ENCODE measurements at regions not wholly inside any gene's neighbourhood (a gene's known extent, or its start where the extent isn't known, plus 50 kb on each side); places are given as distances from the start of the nearest gene placed in this dataset.

DNA sequence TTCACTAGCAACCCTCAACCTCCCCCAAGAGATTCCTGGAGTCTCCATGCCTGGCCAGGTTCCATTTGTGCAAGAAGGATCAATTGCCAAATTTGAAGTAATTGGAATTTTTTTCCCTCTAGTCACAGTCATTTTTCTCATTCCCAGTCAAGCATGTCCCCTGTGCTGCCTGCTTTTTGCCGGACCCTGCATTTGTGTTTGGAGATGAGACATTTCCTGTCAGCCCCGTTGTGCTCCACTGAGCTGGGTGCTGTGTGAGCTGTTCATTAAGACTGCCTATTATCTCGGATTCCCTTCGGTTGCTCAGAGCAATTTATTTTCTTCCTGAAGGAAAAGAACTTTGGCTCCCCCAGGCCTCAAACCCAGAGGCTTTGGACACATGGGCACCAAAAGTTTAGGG lies 201.0 kb upstream of the NLRP1 start (continued):
- TF ChIP-seq, protein P1, sequence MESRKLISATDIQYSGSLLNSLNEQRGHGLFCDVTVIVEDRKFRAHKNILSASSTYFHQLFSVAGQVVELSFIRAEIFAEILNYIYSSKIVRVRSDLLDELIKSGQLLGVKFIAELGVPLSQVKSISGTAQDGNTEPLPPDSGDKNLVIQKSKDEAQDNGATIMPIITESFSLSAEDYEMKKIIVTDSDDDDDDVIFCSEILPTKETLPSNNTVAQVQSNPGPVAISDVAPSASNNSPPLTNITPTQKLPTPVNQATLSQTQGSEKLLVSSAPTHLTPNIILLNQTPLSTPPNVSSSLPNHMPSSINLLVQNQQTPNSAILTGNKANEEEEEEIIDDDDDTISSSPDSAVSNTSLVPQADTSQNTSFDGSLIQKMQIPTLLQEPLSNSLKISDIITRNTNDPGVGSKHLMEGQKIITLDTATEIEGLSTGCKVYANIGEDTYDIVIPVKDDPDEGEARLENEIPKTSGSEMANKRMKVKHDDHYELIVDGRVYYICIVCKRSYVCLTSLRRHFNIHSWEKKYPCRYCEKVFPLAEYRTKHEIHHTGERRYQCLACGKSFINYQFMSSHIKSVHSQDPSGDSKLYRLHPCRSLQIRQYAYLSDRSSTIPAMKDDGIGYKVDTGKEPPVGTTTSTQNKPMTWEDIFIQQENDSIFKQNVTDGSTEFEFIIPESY (IDR thresholded peaks at IDR 0.05): no peak
- TF ChIP-seq, protein P2, sequence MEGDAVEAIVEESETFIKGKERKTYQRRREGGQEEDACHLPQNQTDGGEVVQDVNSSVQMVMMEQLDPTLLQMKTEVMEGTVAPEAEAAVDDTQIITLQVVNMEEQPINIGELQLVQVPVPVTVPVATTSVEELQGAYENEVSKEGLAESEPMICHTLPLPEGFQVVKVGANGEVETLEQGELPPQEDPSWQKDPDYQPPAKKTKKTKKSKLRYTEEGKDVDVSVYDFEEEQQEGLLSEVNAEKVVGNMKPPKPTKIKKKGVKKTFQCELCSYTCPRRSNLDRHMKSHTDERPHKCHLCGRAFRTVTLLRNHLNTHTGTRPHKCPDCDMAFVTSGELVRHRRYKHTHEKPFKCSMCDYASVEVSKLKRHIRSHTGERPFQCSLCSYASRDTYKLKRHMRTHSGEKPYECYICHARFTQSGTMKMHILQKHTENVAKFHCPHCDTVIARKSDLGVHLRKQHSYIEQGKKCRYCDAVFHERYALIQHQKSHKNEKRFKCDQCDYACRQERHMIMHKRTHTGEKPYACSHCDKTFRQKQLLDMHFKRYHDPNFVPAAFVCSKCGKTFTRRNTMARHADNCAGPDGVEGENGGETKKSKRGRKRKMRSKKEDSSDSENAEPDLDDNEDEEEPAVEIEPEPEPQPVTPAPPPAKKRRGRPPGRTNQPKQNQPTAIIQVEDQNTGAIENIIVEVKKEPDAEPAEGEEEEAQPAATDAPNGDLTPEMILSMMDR (IDR thresholded peaks at IDR 0.05; ENCODE audit: low read depth, low read length, missing input control): no peak
- no peak for TF ChIP-seq EGR1 (IDR thresholded peaks at IDR 0.05; ENCODE audit: low read depth in 2 of 2)
- no peak for TF ChIP-seq NR2F2 (IDR thresholded peaks at IDR 0.05)
- TF ChIP-seq RXRA (IDR thresholded peaks at IDR 0.05): no peak
- no peak for TF ChIP-seq FOXA1 (IDR thresholded peaks at IDR 0.05)
- no peak for TF ChIP-seq JUND (IDR thresholded peaks at IDR 0.05)

DNA sequence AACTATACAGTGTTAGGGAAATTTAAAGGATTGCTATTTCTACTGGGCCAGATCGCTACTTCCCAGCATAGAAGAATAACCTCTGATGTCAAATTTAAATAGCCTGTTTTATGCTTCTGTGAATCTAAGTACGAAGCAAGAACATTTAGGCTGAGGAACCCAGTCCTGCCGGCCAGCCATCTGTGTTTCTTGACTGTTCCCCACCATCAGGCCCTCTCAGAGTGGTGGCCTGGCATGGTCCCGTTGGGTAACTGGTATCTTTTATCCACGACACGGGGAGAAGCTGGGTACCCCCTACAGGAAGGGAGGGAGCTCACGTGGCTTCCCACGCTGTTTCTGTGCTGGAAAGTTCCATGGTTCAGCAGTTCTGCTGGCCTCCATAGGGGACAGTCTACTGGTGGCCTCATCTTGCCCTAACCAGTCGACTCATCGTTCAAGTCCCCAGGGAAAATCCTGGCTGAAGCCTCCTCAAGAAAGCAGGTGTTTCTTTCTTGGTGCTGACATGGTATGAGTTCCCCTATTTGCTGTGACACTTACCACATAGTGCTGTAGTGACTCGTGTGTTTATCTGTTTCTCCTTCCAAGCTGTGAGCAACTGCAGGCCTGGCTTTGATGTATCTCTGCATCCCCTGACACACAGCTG lies 201.7 kb upstream of the NLRP1 start:
- TF ChIP-seq FOXA1 (IDR thresholded peaks at IDR 0.05) (no peak), GABPA (IDR thresholded peaks at IDR 0.05 in 1 of 2, conservative IDR thresholded peaks at IDR 0.05 in 1 of 2) (no peak), YY1 (IDR thresholded peaks at IDR 0.05) (no peak), JUND (IDR thresholded peaks at IDR 0.05) (no peak), EGR1 (IDR thresholded peaks at IDR 0.05; ENCODE audit: low read depth in 2 of 2) (no peak), NR2F2 (IDR thresholded peaks at IDR 0.05) (no peak), SP1 (IDR thresholded peaks at IDR 0.05) (no peak), TAF1 (conservative IDR thresholded peaks at IDR 0.05) (no peak), RXRA (IDR thresholded peaks at IDR 0.05) (no peak)
- TF ChIP-seq, protein P3, sequence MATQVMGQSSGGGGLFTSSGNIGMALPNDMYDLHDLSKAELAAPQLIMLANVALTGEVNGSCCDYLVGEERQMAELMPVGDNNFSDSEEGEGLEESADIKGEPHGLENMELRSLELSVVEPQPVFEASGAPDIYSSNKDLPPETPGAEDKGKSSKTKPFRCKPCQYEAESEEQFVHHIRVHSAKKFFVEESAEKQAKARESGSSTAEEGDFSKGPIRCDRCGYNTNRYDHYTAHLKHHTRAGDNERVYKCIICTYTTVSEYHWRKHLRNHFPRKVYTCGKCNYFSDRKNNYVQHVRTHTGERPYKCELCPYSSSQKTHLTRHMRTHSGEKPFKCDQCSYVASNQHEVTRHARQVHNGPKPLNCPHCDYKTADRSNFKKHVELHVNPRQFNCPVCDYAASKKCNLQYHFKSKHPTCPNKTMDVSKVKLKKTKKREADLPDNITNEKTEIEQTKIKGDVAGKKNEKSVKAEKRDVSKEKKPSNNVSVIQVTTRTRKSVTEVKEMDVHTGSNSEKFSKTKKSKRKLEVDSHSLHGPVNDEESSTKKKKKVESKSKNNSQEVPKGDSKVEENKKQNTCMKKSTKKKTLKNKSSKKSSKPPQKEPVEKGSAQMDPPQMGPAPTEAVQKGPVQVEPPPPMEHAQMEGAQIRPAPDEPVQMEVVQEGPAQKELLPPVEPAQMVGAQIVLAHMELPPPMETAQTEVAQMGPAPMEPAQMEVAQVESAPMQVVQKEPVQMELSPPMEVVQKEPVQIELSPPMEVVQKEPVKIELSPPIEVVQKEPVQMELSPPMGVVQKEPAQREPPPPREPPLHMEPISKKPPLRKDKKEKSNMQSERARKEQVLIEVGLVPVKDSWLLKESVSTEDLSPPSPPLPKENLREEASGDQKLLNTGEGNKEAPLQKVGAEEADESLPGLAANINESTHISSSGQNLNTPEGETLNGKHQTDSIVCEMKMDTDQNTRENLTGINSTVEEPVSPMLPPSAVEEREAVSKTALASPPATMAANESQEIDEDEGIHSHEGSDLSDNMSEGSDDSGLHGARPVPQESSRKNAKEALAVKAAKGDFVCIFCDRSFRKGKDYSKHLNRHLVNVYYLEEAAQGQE (IDR thresholded peaks at IDR 0.05): no peak
- TF ChIP-seq, protein P2 (IDR thresholded peaks at IDR 0.05; ENCODE audit: low read depth, low read length, missing input control): no peak
- TF ChIP-seq, protein P1 (IDR thresholded peaks at IDR 0.05): no peak
- TF ChIP-seq, protein P4, sequence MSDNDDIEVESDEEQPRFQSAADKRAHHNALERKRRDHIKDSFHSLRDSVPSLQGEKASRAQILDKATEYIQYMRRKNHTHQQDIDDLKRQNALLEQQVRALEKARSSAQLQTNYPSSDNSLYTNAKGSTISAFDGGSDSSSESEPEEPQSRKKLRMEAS (IDR thresholded peaks at IDR 0.05): no peak
- TF ChIP-seq, protein P5, sequence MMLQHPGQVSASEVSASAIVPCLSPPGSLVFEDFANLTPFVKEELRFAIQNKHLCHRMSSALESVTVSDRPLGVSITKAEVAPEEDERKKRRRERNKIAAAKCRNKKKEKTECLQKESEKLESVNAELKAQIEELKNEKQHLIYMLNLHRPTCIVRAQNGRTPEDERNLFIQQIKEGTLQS (IDR thresholded peaks at IDR 0.05): no peak
- Histone ChIP-seq H3K27ac (ENCODE audit: low read depth in 1 of 2, low read length in 2 of 2) (no peak overlapping the region), H3K36me3 (ENCODE audit: control insufficient read depth in 4 of 4, insufficient read depth in 3 of 4, low read depth in 1 of 4, low read length in 3 of 4) (no peaks in the 10 kb centered on the region), H3K4me1 (ENCODE audit: control insufficient read depth in 4 of 4, insufficient read depth in 4 of 4, low read length in 3 of 4) (peaks cover 0 to 2% (median 0%) of the 10 kb centered on the region in 4 donors), H3K4me3 (ENCODE audit: low read depth in 1 of 3, low read length in 3 of 3) (no peak overlapping the region), H3K9ac (ENCODE audit: low read depth in 1 of 2, low read length in 2 of 2) (no peak overlapping the region), H3K27me3 (ENCODE audit: control insufficient read depth in 4 of 4, insufficient read depth in 4 of 4, low read length in 3 of 4) (no peaks in the 10 kb centered on the region), H3K9me3 (ENCODE audit: control insufficient read depth in 4 of 4, low read length in 3 of 4) (peaks cover 3 to 9% (median 5%) of the 10 kb centered on the region in 4 donors)
- 75% methylated on average over 11 of the region's 11 CpGs for WGBS
- DNase-seq (ENCODE audit: low spot score): no peak
